ENCODE measurements at regions not wholly inside any gene's neighbourhood (a gene's known extent, or its start where the extent isn't known, plus 50 kb on each side); places are given as distances from the start of the nearest gene placed in this dataset.

DNA sequence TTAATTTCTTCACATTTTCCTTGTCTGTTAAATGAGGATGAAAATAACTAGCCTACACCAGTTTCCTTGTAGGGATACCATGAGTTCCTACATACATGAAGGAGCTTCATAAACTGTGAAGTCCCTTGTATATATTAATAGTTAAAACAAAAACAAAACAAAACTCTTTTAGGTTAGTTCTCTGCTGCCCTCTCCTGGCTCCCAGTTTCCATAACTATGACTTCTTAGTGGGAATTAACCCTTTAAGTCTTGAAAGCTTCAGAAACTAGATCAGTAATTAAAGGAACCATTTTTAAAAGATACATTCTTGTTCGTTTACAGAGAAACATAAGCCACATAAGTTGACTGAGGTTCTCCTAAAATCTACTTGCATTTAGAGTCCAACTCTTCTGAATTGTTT, 500.0 kb upstream of the C9orf72 start:
- TF ChIP-seq ZNF713 (CRISPR knock-in tag; IDR thresholded peaks at IDR 0.05): no peak
- TF ChIP-seq ZNF446 (CRISPR knock-in tag; IDR thresholded peaks at IDR 0.05): no peak
- no peak for TF ChIP-seq EP300 (IDR thresholded peaks at IDR 0.05; ENCODE audit: low read depth in 2 of 2, low read length in 2 of 2)
- TF ChIP-seq EP300 (CRISPR knock-in tag; IDR thresholded peaks at IDR 0.05; ENCODE audit: borderline replicate concordance): no peak
- TF ChIP-seq, protein P1, sequence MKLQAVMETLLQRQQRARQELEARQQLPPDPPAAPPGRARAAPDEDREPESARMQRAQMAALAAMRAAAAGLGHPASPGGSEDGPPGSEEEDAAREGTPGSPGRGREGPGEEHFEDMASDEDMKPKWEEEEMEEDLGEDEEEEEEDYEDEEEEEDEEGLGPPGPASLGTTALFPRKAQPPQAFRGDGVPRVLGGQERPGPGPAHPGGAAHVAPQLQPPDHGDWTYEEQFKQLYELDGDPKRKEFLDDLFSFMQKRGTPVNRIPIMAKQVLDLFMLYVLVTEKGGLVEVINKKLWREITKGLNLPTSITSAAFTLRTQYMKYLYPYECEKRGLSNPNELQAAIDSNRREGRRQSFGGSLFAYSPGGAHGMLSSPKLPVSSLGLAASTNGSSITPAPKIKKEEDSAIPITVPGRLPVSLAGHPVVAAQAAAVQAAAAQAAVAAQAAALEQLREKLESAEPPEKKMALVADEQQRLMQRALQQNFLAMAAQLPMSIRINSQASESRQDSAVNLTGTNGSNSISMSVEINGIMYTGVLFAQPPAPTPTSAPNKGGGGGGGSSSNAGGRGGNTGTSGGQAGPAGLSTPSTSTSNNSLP (IDR thresholded peaks at IDR 0.05; ENCODE audit: low read depth, low read length): no peak
- no peak for TF ChIP-seq EZH2 (conservative IDR thresholded peaks at IDR 0.05; ENCODE audit: low read depth, low read length)
- TF ChIP-seq, protein P2, sequence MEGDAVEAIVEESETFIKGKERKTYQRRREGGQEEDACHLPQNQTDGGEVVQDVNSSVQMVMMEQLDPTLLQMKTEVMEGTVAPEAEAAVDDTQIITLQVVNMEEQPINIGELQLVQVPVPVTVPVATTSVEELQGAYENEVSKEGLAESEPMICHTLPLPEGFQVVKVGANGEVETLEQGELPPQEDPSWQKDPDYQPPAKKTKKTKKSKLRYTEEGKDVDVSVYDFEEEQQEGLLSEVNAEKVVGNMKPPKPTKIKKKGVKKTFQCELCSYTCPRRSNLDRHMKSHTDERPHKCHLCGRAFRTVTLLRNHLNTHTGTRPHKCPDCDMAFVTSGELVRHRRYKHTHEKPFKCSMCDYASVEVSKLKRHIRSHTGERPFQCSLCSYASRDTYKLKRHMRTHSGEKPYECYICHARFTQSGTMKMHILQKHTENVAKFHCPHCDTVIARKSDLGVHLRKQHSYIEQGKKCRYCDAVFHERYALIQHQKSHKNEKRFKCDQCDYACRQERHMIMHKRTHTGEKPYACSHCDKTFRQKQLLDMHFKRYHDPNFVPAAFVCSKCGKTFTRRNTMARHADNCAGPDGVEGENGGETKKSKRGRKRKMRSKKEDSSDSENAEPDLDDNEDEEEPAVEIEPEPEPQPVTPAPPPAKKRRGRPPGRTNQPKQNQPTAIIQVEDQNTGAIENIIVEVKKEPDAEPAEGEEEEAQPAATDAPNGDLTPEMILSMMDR (CRISPR knock-in tag; IDR thresholded peaks at IDR 0.05): peak; percentile 53
- TF ChIP-seq GTF3A (CRISPR knock-in tag; conservative IDR thresholded peaks at IDR 0.05): no peak
- no peak for TF ChIP-seq BRCA1 (CRISPR knock-in tag; IDR thresholded peaks at IDR 0.05)
- TF ChIP-seq ATF7-NPFF (CRISPR knock-in tag; IDR thresholded peaks at IDR 0.05; ENCODE audit: low read depth): no peak
- TF ChIP-seq, protein P3, sequence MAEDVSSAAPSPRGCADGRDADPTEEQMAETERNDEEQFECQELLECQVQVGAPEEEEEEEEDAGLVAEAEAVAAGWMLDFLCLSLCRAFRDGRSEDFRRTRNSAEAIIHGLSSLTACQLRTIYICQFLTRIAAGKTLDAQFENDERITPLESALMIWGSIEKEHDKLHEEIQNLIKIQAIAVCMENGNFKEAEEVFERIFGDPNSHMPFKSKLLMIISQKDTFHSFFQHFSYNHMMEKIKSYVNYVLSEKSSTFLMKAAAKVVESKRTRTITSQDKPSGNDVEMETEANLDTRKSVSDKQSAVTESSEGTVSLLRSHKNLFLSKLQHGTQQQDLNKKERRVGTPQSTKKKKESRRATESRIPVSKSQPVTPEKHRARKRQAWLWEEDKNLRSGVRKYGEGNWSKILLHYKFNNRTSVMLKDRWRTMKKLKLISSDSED (CRISPR knock-in tag; IDR thresholded peaks at IDR 0.05): no peak
- TF ChIP-seq, protein P4, sequence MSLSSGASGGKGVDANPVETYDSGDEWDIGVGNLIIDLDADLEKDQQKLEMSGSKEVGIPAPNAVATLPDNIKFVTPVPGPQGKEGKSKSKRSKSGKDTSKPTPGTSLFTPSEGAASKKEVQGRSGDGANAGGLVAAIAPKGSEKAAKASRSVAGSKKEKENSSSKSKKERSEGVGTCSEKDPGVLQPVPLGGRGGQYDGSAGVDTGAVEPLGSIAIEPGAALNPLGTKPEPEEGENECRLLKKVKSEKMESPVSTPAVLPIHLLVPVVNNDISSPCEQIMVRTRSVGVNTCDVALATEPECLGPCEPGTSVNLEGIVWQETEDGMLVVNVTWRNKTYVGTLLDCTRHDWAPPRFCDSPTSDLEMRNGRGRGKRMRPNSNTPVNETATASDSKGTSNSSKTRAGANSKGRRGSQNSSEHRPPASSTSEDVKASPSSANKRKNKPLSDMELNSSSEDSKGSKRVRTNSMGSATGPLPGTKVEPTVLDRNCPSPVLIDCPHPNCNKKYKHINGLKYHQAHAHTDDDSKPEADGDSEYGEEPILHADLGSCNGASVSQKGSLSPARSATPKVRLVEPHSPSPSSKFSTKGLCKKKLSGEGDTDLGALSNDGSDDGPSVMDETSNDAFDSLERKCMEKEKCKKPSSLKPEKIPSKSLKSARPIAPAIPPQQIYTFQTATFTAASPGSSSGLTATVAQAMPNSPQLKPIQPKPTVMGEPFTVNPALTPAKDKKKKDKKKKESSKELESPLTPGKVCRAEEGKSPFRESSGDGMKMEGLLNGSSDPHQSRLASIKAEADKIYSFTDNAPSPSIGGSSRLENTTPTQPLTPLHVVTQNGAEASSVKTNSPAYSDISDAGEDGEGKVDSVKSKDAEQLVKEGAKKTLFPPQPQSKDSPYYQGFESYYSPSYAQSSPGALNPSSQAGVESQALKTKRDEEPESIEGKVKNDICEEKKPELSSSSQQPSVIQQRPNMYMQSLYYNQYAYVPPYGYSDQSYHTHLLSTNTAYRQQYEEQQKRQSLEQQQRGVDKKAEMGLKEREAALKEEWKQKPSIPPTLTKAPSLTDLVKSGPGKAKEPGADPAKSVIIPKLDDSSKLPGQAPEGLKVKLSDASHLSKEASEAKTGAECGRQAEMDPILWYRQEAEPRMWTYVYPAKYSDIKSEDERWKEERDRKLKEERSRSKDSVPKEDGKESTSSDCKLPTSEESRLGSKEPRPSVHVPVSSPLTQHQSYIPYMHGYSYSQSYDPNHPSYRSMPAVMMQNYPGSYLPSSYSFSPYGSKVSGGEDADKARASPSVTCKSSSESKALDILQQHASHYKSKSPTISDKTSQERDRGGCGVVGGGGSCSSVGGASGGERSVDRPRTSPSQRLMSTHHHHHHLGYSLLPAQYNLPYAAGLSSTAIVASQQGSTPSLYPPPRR (CRISPR knock-in tag; IDR thresholded peaks at IDR 0.05; ENCODE audit: borderline replicate concordance): no peak
- no peak for TF ChIP-seq ZNF350 (CRISPR knock-in tag; IDR thresholded peaks at IDR 0.05; ENCODE audit: borderline replicate concordance, low read depth)
- TF ChIP-seq GTF2F1 (IDR thresholded peaks at IDR 0.05; ENCODE audit: low read length): no peak
